SU-DHL-6 (cell line): ENCODE measurements at regions not wholly inside any gene's neighbourhood (a gene's known extent, or its start where the extent isn't known, plus 50 kb on each side); places are given as distances from the start of the nearest gene placed in this dataset.
"Not testable (repeated sequence)": the region's sequence is repeated elsewhere in the genome, so short reads cannot be mapped to it uniquely, and the experiment has no call there.

Source experiments
- H2AFZ ChIP-seq: fragments of 200-600 bp; sonication (generic); 2 replicates; pipeline ENCODE4 v1.6.1; 2014; ENCODE audit warnings: low read depth, mild to moderate bottlenecking, moderate library complexity, mixed read lengths, antibody characterized with exemption, low read length; ENCODE audit not compliant: severe bottlenecking
- H3F3A ChIP-seq: fragments of 200-600 bp; shearing (Covaris generic); 2 replicates; pipeline ENCODE4 v1.6.0; 2016; ENCODE audit warnings: antibody characterized with exemption, mild to moderate bottlenecking; ENCODE audit not compliant: insufficient read depth
- H3K27ac ChIP-seq: fragments of 200-600 bp; sonication (generic); 2 replicates; pipeline ENCODE4 v1.5.1; 2016; ENCODE audit warnings: low read depth, mild to moderate bottlenecking, low read length, moderate library complexity, mixed read lengths
- H3K27me3 ChIP-seq: fragments of 200-600 bp; sonication (generic), shearing (Covaris generic); 2 replicates; pipeline ENCODE4 v1.6.0; 2014; ENCODE audit warnings: mild to moderate bottlenecking, low read length
- H3K36me3 ChIP-seq: fragments of 200-600 bp; sonication (generic); 2 replicates; pipeline ENCODE4 v1.6.1; 2014; ENCODE audit warnings: mild to moderate bottlenecking, low read length, mixed read lengths
- H3K4me2 ChIP-seq: fragments of 300-600, 200-600 bp; shearing (Covaris generic), sonication (generic); 2 replicates; pipeline ENCODE4 v1.6.0; 2014; ENCODE audit warnings: low read length, low read depth, mild to moderate bottlenecking; ENCODE audit not compliant: poor library complexity, severe bottlenecking
- H3K4me3 ChIP-seq: fragments of 200-600 bp; sonication (generic); 2 replicates; pipeline ENCODE4 v1.5.1; 2014; ENCODE audit warnings: antibody characterized with exemption, low read length, mild to moderate bottlenecking, mixed read lengths; ENCODE audit not compliant: insufficient read depth, poor library complexity, severe bottlenecking
- H3K79me2 ChIP-seq: fragments of 200-600 bp; sonication (generic); 2 replicates; pipeline ENCODE4 v1.6.1; 2014; ENCODE audit warnings: mild to moderate bottlenecking, low read length, moderate library complexity; ENCODE audit not compliant: insufficient read depth
- H3K9ac ChIP-seq: fragments of 200-600 bp; sonication (generic); 2 replicates; pipeline ENCODE4 v1.7.0; 2014; ENCODE audit warnings: mild to moderate bottlenecking, low read length
- H3K9me2 ChIP-seq: fragments of 200-600 bp; sonication (generic); replicated peaks from 2 replicates; pipeline ENCODE4 v1.6.1; 2014; ENCODE audit warnings: low read length; ENCODE audit not compliant: insufficient read depth
- H3K9me3 ChIP-seq: fragments of 200-600 bp; sonication (generic); 2 replicates; pipeline ENCODE4 v1.6.1; 2014; ENCODE audit warnings: low read length, mixed read lengths; ENCODE audit not compliant: insufficient read depth
- H4K20me1 ChIP-seq: fragments of 200-600 bp; sonication (generic); 2 replicates; pipeline ENCODE4 v1.6.1; 2014; ENCODE audit warnings: low read depth, mild to moderate bottlenecking, antibody characterized with exemption, low read length, moderate library complexity, mixed read lengths
- CTCF ChIP-seq: fragments of 200-600 bp; sonication (generic); IDR thresholded peaks from one replicate; pipeline ENCODE4 v1.5.1; 2017; ENCODE audit warnings: antibody characterized with exemption, mild to moderate bottlenecking, low read length, moderate library complexity; ENCODE audit not compliant: insufficient read depth, poor library complexity, severe bottlenecking
- EZH2phosphoT487 ChIP-seq: fragments of 200-600 bp; sonication (generic), shearing (Covaris generic); conservative IDR thresholded peaks from 2 replicates; pipeline ENCODE4 v1.6.1; 2018; ENCODE audit warnings: mild to moderate bottlenecking, antibody characterized with exemption, low read length, moderate library complexity, mixed read lengths

- no peak for TF ChIP-seq CTCF
- TF ChIP-seq EZH2phosphoT487 = no peak
Observed at GRCh38 chr6:134619077-134619476, 301.2 kb upstream of the SGK1 start.

GRCh38 chr6:134614606-134615485 lies 296.9 kb upstream of the SGK1 start:
- Histone ChIP-seq H3K4me2 (no peak overlapping the region), H3K9me3 (no peaks in the 10 kb centered on the region), H3K27me3 (no peaks in the 10 kb centered on the region), H3K27ac (no peak overlapping the region), H3K36me3 (no peaks in the 10 kb centered on the region), H2AFZ (no peak overlapping the region), H3K79me2 (no peaks in the 10 kb centered on the region), H3K9me2 (no peaks in the 10 kb centered on the region), H4K20me1 (no peaks in the 10 kb centered on the region), H3F3A (no peaks in the 10 kb centered on the region), H3K4me3 (no peak overlapping the region), H3K9ac (no peak overlapping the region)
- TF ChIP-seq EZH2phosphoT487 (no peak), CTCF (no peak)

More at GRCh38 chr6:134619077-134619476, 301.2 kb upstream of the SGK1 start:
- Histone ChIP-seq H3K4me2 (no peak overlapping the region), H3K9ac (no peak overlapping the region), H3K27me3 (no peaks in the 10 kb centered on the region), H3F3A (no peaks in the 10 kb centered on the region), H3K9me2 (no peaks in the 10 kb centered on the region), H3K9me3 (no peaks in the 10 kb centered on the region), H3K27ac (no peak overlapping the region), H3K36me3 (no peaks in the 10 kb centered on the region), H4K20me1 (no peaks in the 10 kb centered on the region), H3K79me2 (no peaks in the 10 kb centered on the region), H2AFZ (no peak overlapping the region), H3K4me3 (no peak overlapping the region)

DNA sequence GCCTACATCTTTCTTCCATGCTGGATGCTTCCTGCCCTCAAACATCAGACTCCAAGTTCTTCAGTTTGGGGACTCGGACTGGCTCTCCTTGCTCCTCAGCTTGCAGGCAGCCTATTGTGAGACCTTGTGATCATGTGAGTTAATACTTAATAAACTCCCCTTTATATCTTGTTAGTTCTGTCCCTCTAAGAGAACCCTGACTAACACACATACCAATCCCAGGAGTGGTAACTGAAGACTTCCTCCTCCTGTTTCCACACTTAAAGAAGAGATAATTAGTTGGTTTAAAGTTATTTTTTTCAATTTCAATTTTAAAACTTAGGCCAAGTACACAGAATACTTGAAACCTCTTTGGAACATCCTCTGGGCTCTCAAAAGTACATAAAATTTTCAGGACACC lies 294.2 kb upstream of the SGK1 start:
- H3K9me2 ChIP-seq, H2AFZ ChIP-seq, H3K27ac ChIP-seq, H3K79me2 ChIP-seq, H3F3A ChIP-seq, H3K9me3 ChIP-seq, H3K36me3 ChIP-seq, H3K27me3 ChIP-seq, H3K9ac ChIP-seq, H3K4me2 ChIP-seq, H4K20me1 ChIP-seq, H3K4me3 ChIP-seq: not testable (repeated sequence)

GRCh38 chr6:134610411-134610810 lies 292.5 kb upstream of the SGK1 start:
- no peaks in the 10 kb centered on the region for H3K36me3 ChIP-seq
- no peak overlapping the region for H2AFZ ChIP-seq
- no peak overlapping the region for H3K4me2 ChIP-seq
- H3K79me2 ChIP-seq = no peaks in the 10 kb centered on the region
- no peaks in the 10 kb centered on the region for H3K9me3 ChIP-seq
- H3K27me3 ChIP-seq = no peaks in the 10 kb centered on the region
- no peaks in the 10 kb centered on the region for H3F3A ChIP-seq
- H4K20me1 ChIP-seq = no peaks in the 10 kb centered on the region
- H3K4me3 ChIP-seq = no peak overlapping the region
- H3K9ac ChIP-seq = no peak overlapping the region
- no peaks in the 10 kb centered on the region for H3K9me2 ChIP-seq
- TF ChIP-seq CTCF = no peak
- TF ChIP-seq EZH2phosphoT487 = no peak
- no peak overlapping the region for H3K27ac ChIP-seq
